ENCODE measurements at regions not wholly inside any gene's neighbourhood (a gene's known extent, or its start where the extent isn't known, plus 50 kb on each side); places are given as distances from the start of the nearest gene placed in this dataset.

GRCh38 chr16:26747760-26748159 is 319.0 kb upstream of the C16orf82 start:
- Mint-ChIP-seq H3K27me3 (ENCODE audit: insufficient read depth, unreplicated experiment) (no peaks in the 10 kb centered on the region), H3K27ac (ENCODE audit: low read depth, unreplicated experiment) (no peak overlapping the region), H3K4me1 (ENCODE audit: insufficient read depth, unreplicated experiment) (no peaks in the 10 kb centered on the region), H3K4me3 (ENCODE audit: unreplicated experiment) (no peak overlapping the region), H3K9me3 (ENCODE audit: unreplicated experiment) (peaks cover 53% of the 10 kb centered on the region), H3K36me3 (ENCODE audit: insufficient read depth, unreplicated experiment) (no peaks in the 10 kb centered on the region)
- no peak for DNase-seq (ENCODE audit: unreplicated experiment)
- intact Hi-C loops (cut with micrococcal nuclease): no loop called here
- POLR2A ChIA-PET: no interaction called here
- BruUV-seq (replicated peaks): no TSS peak
- TF ChIP-seq CTCF (IDR thresholded peaks at IDR 0.05; ENCODE audit: unreplicated experiment): no peak
- CTCF ChIA-PET: no interaction called here

- H3K27me3 Mint-ChIP-seq (ENCODE audit: insufficient read depth, unreplicated experiment): no peaks in the 10 kb centered on the region
- intact Hi-C loops (cut with micrococcal nuclease): no loop called here
- H3K36me3 Mint-ChIP-seq (ENCODE audit: insufficient read depth, unreplicated experiment): no peaks in the 10 kb centered on the region
- no peak overlapping the region for H3K4me3 Mint-ChIP-seq (ENCODE audit: unreplicated experiment)
- TF ChIP-seq CTCF (IDR thresholded peaks at IDR 0.05; ENCODE audit: unreplicated experiment): no peak
- BruUV-seq (replicated peaks): no TSS peak
- no peaks in the 10 kb centered on the region for H3K4me1 Mint-ChIP-seq (ENCODE audit: insufficient read depth, unreplicated experiment)
- DNase-seq (ENCODE audit: unreplicated experiment): no peak
- POLR2A ChIA-PET: no interaction called here
- no peak overlapping the region for H3K27ac Mint-ChIP-seq (ENCODE audit: low read depth, unreplicated experiment)
- CTCF ChIA-PET: interaction anchor here (0.7 kb wide), 1 partner anchor 103 kb away, joined by 3 read pairs; no protein-coding TSS in a partner anchor
- peaks cover 51% of the 10 kb centered on the region for H3K9me3 Mint-ChIP-seq (ENCODE audit: unreplicated experiment)
These were observed 317.7 kb upstream of the C16orf82 start for GRCh38 chr16:26749072-26749471.

- peaks cover 38% of the 10 kb centered on the region for H3K9me3 Mint-ChIP-seq (ENCODE audit: unreplicated experiment)
- no peaks in the 10 kb centered on the region for H3K27me3 Mint-ChIP-seq (ENCODE audit: insufficient read depth, unreplicated experiment)
- intact Hi-C loops (cut with micrococcal nuclease): no loop called here
- CTCF ChIA-PET: no interaction called here
- H3K36me3 Mint-ChIP-seq (ENCODE audit: insufficient read depth, unreplicated experiment): no peaks in the 10 kb centered on the region
- no peak overlapping the region for H3K4me3 Mint-ChIP-seq (ENCODE audit: unreplicated experiment)
- no peak overlapping the region for H3K27ac Mint-ChIP-seq (ENCODE audit: low read depth, unreplicated experiment)
- BruUV-seq (replicated peaks): no TSS peak
- no peak for TF ChIP-seq CTCF (IDR thresholded peaks at IDR 0.05; ENCODE audit: unreplicated experiment)
- no peaks in the 10 kb centered on the region for H3K4me1 Mint-ChIP-seq (ENCODE audit: insufficient read depth, unreplicated experiment)
- POLR2A ChIA-PET: no interaction called here
- no peak for DNase-seq (ENCODE audit: unreplicated experiment)
These were observed 314.6 kb upstream of the C16orf82 start for GRCh38 chr16:26752166-26752565.

DNA sequence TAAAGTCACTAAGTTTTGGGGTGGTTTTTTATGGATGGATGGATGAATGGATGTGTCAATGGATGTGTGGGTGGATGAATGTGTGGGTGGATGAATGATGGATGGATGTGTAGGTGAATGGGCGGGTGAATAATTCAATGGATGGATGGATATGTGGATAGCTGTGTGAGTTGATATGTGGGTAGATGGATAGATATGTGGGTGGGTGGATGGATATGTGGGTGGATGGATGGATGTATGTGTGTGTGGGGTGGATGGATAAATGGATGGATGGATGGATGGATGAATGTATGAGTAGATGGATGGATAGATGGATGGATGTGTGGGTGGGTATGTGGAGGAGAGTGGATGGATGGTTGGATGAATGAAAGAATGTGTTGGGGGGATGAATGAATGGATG is 310.1 kb upstream of the C16orf82 start:
- ChIA-PET POLR2A (no interaction called here), CTCF (interaction anchor here (0.7 kb wide), 1 partner anchor 311 kb away, joined by 3 read pairs; no protein-coding TSS in a partner anchor)
- BruUV-seq (replicated peaks): no TSS peak
- no peak for TF ChIP-seq CTCF (IDR thresholded peaks at IDR 0.05; ENCODE audit: unreplicated experiment)
- H3K27ac Mint-ChIP-seq (ENCODE audit: low read depth, unreplicated experiment): no peak overlapping the region
- H3K36me3 Mint-ChIP-seq (ENCODE audit: insufficient read depth, unreplicated experiment): no peaks in the 10 kb centered on the region
- H3K9me3 Mint-ChIP-seq (ENCODE audit: unreplicated experiment): peaks cover 22% of the 10 kb centered on the region
- no peaks in the 10 kb centered on the region for H3K4me1 Mint-ChIP-seq (ENCODE audit: insufficient read depth, unreplicated experiment)
- no peak for DNase-seq (ENCODE audit: unreplicated experiment)
- H3K4me3 Mint-ChIP-seq (ENCODE audit: unreplicated experiment): no peak overlapping the region
- no peaks in the 10 kb centered on the region for H3K27me3 Mint-ChIP-seq (ENCODE audit: insufficient read depth, unreplicated experiment)
- intact Hi-C loops (cut with micrococcal nuclease): no loop called here

Data from MCF 10A (cell line).